GM20000 (cell line): ENCODE measurements at regions not wholly inside any gene's neighbourhood (a gene's known extent, or its start where the extent isn't known, plus 50 kb on each side); places are given as distances from the start of the nearest gene placed in this dataset.
"Not testable (repeated sequence)": the region's sequence is repeated elsewhere in the genome, so short reads cannot be mapped to it uniquely, and the experiment has no call there.

ENCODE experiments used
- DNase-seq: peaks from one replicate; pipeline ENCODE4 v3.0.0; 2012; ENCODE audit warnings: low spot score
- TF ChIP-seq, protein P1 (sequence below): IDR thresholded peaks from 2 replicates; pipeline ENCODE4 v1.5.1; 2012; ENCODE audit warnings: mild to moderate bottlenecking, control low read depth; ENCODE audit errors: extremely low read depth, missing control alignments

DNA sequence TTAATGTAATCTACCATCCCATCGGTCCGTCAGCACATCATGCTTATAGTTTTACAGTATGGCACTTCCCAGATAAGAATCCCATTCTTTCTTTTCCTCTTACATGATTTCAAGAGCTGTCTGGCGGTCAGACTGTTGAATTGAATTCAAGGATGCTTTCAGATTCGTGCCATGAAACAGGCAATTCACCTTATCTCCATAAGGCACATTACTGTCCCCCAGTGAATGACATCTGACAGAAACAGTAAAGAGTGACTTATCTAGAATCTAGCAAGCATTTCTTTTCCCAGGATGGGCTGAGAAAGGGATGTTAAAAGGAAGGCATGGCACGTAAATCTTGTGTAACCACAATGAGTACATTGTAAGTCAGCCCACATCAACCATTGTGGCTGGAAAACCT is 61.1 kb upstream of the SEM1 start:
- no peak for DNase-seq

DNA sequence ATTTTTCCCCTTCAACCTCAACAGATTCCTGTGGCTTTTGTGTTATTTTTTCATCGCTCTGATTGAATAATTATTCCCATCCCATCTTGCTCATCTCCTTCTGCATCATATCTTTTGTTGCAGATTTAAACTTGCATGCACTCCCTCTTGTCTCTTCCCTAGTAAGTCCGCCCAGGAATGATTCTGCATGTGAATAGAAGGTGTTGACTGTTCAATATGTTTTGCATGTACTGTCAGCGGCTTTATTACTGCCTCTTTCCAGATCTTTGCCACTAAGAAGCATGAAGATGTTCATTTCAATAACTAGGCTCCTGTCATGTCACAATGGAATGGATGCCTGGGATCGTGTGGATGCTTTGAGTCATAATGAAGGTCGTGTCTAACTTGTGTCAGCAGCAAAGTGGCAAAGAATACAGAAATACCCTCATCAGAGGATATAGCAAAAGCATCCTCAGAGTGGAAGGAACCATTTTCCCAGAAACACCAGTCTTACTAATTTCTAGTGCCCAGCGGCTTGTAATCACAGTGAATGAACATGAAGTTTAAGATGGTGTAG is 62.6 kb upstream of the SEM1 start:
- TF ChIP-seq, protein P1, sequence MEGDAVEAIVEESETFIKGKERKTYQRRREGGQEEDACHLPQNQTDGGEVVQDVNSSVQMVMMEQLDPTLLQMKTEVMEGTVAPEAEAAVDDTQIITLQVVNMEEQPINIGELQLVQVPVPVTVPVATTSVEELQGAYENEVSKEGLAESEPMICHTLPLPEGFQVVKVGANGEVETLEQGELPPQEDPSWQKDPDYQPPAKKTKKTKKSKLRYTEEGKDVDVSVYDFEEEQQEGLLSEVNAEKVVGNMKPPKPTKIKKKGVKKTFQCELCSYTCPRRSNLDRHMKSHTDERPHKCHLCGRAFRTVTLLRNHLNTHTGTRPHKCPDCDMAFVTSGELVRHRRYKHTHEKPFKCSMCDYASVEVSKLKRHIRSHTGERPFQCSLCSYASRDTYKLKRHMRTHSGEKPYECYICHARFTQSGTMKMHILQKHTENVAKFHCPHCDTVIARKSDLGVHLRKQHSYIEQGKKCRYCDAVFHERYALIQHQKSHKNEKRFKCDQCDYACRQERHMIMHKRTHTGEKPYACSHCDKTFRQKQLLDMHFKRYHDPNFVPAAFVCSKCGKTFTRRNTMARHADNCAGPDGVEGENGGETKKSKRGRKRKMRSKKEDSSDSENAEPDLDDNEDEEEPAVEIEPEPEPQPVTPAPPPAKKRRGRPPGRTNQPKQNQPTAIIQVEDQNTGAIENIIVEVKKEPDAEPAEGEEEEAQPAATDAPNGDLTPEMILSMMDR, result no peak
- DNase-seq, result no peak

More for the DNA sequence above, 61.1 kb upstream of the SEM1 start:
- TF ChIP-seq, protein P1, result no peak

DNA sequence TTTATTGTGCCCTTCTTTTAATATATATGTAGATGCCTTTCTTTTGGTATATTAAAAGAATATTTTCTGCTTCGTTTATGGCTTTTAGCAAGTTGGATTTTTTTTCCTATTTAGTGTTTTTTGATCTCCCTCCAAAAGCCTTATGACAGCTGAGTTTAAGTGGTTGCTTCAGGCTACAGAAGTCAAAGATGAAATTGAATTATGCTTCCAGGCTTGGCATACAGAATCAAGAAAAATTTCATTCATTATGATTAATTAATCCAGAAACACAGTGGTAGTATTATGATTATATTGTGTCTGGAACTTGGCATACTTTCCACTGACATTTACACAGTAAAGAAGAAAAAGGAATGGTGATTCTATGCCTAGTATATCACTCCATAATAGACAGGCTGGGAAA is 63.8 kb upstream of the SEM1 start:
- no peak for DNase-seq
- TF ChIP-seq, protein P1, result no peak

DNA sequence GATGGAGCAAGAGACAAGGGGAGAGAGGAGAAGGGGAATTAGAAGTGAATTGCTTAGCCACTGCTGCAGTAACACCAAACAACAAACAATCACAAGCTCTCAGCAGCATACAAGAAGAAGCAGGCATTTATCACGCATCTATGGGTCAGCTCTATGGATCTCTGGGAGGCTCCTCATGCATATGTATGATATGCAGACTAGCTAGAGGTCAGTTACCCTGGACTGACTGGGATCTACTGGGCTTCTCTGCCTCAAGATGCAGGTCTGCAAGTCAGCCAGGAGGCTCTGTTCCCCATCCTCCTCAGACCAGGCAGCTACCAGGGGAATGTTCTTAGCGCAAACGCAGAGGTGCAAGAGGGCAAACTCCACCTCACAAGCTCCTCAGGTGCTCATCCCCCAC is 64.7 kb upstream of the SEM1 start:
- TF ChIP-seq, protein P1, result no peak
- DNase-seq, result no peak

DNA sequence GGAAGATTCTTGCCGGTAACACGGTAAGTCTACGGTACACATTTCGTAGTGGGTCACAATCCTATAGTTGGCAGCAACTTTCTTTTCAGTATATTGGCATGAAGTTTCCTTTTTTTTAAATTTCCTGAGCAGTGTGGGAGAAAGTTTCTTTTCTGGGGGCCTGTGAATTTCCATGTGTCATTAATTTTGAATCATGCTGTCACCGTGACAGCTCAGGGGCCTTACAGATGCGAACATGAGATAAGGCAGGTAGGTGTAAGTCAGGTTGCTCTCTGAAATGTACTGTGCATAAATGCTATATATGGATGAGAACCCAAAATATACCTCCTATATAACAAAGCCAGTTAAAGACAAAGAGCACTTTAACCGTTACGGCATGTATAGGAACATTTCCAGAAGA is 65.4 kb upstream of the SEM1 start:
- TF ChIP-seq, protein P1, result no peak

DNA sequence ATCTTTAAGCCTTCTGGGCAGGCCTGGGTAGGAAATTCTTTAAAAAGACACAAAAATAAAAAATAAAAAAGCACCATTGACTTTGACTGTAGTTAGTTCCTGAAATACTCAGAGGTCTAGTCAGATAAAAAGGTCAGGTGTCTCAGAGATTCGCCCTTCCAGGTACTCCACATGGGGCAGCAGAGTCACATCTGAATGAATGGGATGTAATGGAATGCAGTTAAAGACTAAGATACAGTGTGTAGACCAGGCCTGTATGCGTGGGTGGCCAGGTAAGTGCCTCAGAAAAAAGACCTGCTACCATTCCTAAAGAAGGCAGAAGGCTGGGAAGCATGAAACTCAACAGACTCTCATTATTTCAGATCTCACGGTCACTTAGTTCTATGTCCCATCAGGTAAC is 68.6 kb upstream of the SEM1 start:
- no peak for DNase-seq
- TF ChIP-seq, protein P1, result no peak

More for the DNA sequence above, 65.4 kb upstream of the SEM1 start:
- no peak for DNase-seq

DNA sequence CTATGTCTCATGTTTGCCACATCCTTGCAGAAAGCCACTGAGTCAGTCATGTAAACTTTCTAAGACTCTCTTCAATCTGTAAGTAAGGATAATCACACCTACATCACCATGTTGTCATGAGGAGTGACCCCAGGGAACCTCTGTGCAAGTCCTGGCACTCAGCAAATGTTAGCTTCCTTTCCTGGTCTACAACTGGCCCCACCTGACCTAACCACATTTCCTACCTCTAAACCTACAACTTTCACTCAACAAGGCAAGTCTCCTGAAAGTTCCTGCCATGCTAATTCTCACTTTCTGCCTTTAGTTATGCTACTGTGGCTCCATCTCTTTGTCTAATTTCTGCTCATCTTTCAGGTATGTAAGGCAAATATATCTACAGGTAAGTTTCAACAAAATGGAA is 72.3 kb upstream of the SEM1 start:
- TF ChIP-seq, protein P1, result no peak

DNA sequence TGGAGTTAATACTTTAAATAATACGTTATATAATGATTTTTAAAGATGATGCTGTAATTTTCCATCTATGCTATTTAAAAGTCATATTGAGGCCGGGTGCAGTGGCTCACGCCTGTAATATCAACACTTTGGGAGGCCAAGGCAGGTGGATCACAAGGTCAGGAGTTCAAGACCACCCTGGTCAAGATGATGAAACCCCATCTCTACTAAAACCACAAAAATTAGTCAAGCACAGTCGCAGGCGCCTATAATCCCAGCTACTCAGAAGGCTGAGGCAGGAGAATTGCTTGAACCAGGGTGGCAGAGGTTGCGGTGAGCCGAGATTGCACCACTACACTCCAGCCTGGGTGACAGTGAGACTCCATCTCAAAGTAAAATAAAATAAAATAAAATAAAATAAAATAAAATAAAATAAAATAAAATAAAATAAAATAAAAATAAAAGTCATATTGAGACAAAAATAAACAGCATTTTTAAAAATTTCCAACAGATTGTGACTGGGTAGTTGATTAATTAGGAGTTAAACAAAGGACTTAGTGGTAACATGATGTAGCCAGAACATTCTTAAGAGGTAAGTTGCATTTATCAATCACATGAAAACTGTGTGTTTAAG is 73.1 kb upstream of the SEM1 start:
- DNase-seq, result not testable (repeated sequence)

More for the DNA sequence above, 72.3 kb upstream of the SEM1 start:
- DNase-seq, result no peak
